ENCODE measurements at regions not wholly inside any gene's neighbourhood (a gene's known extent, or its start where the extent isn't known, plus 50 kb on each side); places are given as distances from the start of the nearest gene placed in this dataset.
"Not testable (repeated sequence)": the region's sequence is repeated elsewhere in the genome, so short reads cannot be mapped to it uniquely, and the experiment has no call there.

DNA sequence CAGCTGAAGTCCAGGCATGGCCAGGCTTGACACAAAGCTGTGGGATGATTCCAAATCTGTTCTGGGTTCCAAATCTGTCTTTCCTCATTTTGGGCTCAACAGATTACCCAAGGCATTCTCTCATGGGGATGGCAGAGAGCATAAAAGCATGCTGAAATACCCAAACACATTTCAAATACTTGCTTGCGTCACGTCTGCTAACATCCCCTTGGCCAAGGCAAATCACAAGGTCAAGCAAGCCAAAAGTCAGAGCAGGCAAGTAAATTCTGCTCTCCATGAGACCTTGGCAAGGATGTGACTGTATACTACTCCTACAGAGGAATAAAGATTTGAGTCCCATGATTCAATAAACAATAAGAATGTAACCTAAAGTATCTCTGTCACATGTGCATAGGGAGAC is 306.7 kb downstream of the EPB41L4A start:
- DNase-seq (ENCODE audit: low spot score), result no peak

DNA sequence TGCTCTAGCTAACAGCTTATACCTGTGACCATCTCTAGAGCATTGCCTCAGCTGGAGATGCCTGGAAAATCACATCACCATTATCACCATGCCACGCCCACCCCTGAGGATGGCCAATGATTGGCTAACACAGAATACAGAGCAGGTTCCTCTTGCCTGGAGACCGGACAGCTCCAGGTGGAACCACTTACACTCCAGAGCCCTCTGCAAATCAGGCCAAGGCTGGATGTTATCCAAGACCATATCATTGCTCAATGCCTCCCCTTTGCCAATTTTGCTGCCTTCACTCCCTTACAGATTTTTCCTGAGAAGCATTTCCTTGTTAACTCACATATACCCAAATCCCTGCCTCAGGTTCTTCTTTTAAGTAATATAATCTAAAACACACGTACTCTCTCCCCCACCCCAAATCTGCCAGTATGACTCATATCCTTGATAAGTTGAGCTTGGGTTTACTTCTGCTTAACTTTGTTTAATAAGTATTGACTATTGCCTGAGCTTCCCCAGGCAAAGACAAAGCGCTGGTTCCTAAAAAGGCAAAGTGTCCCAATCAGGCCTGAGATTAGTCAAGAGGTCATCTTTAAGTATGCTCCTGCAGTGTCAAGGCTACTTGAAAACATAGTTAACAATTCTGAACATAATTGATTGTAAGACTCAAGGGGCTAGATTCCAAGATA is 309.6 kb downstream of the EPB41L4A start:
- peak; percentile 22 for DNase-seq (ENCODE audit: low spot score)

DNA sequence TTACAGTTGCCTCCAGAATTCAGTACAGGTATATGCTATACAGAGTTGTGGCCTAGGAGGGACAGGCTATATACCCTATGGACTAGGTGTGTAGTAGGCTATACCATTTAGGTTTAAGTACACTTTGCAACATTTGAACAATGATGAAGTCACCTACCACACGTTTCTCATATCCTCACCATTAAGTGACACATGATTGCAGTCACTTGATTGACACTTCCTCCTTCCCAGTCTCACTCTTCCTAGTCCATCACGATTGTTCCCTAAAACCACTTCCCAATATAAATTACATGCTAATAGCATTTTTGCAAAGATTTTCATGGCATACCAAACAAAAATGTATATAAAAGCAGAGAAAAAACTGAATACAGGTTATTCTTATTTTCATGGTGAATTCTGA is 312.2 kb downstream of the EPB41L4A start:
- DNase-seq (ENCODE audit: low spot score), result no peak

GRCh38 chr5:112097768-112098167 is 321.3 kb downstream of the EPB41L4A start:
- DNase-seq (ENCODE audit: low spot score), result peak; percentile 2

DNA sequence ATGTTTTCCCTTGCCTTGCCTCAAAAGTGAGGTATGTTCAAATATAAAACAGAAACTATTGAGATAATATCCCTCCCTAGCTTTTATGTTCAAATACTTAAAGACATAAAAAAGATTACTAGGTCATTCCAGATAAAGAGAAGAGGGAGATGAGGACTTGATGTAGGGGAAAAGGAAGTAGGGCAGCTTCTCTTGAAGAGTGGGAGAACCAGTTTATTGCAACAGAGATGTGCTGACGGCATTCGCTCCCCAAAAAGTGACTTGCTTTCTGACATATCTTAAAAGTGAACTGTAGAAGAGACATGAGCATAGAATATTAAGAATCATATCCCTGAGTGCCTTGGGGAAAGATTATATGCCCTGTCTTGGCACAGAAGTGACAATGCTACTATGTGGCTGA is 330.2 kb upstream of the NREP start:
- no peak for DNase-seq (ENCODE audit: low spot score)

DNA sequence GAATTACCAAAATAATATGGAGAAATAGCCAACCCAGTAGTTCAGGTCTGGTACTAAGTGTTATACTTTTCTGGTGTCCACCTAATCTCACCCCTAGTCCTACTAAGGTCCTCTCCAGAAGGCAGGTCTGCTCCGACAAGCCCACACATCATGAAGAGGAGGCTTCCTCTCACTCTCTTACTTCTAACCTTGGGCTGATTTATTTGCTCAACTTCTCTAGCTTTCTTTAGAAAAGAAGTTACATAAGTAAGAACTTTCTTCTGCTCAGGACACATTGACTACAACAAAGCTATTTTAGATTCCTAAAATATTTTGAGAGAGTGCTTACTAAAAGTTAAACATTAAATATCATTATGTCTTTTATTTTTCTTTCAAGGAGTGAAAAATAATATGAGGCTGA is 329.7 kb upstream of the NREP start:
- no peak for DNase-seq (ENCODE audit: low spot score)

DNA sequence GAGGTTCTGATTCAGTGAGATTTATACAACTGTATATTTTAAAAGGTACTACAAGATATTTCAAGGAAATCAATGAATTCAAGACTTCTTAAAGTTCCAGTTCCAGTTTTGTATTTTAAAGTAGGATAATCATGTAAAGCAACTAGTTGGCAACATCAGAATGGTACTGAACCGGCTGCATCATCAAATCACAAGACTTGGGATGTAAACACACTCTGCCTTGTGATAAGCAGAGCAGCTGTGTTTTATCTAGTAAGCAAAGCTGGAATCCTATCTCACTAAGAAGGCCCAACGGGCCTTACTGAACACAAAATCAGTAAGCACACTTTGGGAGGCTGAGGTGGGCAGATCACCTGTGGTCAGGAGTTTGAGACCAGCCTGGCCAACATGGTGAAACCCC is 327.2 kb upstream of the NREP start:
- no peak for DNase-seq (ENCODE audit: low spot score)

DNA sequence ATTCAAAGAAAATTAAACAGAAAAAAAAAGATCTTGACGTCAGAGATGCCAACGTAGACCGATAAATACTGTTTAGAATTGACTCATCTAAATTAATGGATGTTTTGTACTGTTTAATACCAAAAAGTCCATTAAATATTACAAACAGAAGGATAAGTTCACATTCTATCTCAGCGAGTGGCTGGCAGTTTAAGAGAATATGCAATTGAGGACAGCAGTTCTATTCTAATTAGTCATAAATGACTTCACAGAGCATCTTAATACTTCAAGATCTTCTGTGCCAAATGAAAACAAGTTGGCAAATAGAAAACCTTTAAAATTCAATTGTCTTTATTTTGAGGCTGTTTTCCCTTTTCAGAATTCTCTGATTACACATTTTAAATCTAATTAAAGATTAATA is 326.6 kb upstream of the NREP start:
- DNase-seq (ENCODE audit: low spot score), result no peak

GRCh38 chr5:112077180-112077579 is 320.2 kb upstream of the NREP start:
- DNase-seq (ENCODE audit: low spot score), result no peak

GRCh38 chr5:112070022-112070421 is 313.0 kb upstream of the NREP start:
- no peak for DNase-seq (ENCODE audit: low spot score)

GRCh38 chr5:112069329-112069728 is 312.3 kb upstream of the NREP start:
- DNase-seq (ENCODE audit: low spot score), result no peak

DNA sequence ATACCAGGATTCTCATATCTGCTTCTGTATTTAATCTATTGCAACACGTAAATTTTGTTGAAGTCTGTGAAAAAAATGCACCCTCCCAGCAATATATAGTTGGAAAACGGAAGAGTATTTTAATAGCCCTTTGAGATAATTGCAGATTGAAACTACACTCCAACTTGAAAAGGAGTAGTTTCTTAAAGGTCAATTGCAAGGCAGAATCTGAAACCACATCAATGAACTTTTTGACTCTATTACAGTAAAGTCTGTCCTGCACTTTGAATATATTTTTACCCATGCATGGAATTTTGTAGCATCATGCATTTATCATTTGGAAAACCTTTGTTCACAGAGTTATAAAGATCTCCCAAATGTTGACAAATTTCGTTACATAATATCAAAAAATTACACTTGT is 311.6 kb upstream of the NREP start:
- DNase-seq (ENCODE audit: low spot score), result no peak

DNA sequence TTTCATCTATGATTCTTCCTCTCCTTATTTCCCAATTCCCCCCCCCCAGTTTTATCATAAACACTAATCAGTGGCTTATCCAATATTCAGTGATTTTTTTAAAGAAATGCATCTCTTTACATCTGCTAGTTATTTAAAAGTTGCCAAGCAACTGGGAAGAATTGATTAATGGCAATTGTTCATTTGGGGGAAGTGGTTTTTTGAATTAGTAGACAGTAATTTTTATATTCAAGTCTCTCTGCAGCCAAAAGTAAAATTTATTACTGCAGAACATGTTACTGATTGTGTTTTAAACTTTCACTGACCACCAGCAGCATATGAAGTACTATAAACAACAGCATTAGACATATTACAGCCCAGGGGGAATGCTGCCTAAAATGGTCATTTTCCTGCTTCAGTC is 308.8 kb upstream of the NREP start:
- no peak for DNase-seq (ENCODE audit: low spot score)

- no peak for DNase-seq (ENCODE audit: low spot score)
Measured at GRCh38 chr5:112064956-112065355, 308.0 kb upstream of the NREP start.

DNA sequence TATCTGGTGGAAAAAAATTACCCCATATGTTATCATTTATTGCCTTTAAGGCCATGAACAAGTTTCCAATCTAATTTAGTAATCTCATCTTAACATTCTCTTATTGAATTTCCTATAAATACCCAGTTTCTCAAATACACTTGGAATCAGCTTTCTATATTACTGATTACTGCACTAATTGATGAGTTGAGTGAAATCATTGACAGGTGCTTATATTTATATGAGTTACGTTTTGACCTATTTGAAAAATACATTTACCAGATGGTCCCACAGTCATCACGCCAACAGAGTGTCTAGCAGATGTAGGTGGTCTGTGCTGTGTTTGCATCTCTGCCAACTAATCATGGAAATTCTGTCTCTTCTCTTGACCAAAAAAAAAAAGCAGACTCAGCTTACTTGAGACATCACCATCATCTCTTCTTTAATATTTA is 307.3 kb upstream of the NREP start:
- DNase-seq (ENCODE audit: low spot score), result no peak

- no peak for DNase-seq (ENCODE audit: low spot score)
Measured at GRCh38 chr5:112063856-112064255, 306.9 kb upstream of the NREP start.

DNA sequence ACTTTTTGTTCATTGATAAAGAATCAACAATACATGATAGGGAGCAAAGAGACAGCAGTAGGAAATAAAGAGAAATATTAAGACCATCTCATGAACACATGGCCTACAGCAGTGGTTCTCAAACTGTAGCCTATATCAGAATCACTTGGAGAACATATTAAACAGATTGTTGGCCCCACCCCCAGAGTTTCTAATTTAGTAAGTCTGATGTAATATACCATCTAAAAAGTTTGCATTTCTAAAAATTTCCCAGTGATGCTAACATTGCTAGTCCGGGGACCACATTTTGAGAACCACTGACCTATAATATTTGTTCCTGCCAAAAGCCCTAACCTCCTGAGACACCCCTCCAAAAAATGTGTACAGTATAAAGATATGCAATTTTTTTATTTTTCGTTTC is 306.2 kb upstream of the NREP start:
- DNase-seq (ENCODE audit: low spot score), result no peak

GRCh38 chr5:112062181-112062580 is 305.2 kb upstream of the NREP start:
- DNase-seq (ENCODE audit: low spot score), result no peak

GRCh38 chr5:112061666-112062065 is 304.7 kb upstream of the NREP start:
- DNase-seq (ENCODE audit: low spot score), result no peak

DNA sequence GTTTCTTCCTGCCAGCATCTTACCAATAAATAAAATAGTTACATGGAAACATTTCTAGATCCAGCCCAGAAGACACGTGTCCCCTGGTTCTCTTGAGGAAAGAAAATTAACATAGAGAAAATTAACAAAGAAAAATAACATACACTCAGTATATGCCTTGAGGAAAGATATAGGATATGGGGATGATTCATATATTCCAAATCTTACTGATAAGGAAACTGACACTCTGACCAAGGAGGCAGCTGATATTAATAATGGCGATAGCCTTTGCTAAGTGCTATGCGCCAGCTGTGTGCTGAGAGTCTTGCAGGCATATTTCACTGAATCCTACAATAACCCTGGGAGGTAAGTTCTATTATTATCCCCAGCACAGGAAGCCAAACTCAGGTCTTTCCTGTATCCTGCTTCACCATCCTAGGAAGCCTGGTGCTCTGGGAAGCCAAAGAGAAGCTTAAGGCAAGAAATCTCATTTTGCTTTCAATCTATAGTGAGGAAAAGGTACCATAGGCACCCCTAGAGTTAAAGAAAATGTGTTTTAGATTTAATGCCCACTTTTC is 302.7 kb upstream of the NREP start:
- DNase-seq (ENCODE audit: low spot score), result no peak

DNA sequence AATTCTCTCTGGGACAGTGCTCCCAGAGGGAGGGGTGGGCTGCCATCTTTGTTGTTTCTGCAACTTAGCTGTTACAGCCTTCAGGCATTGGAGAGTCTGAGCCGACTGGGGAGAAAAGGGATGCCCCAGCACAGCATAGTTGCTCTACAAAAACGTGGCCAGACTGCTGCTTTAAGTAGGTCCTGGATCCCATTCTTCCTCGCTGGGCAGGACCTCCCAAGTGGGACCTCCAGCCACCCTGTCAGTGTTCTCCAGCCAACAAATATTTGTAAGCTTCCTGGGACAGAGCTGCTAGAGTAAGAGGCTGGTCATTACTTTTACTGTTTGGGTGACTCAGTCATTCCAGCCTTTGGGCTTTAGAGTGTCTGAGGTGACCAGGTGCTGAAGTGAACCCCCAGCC is 292.7 kb upstream of the NREP start:
- no peak for DNase-seq (ENCODE audit: low spot score)

DNA sequence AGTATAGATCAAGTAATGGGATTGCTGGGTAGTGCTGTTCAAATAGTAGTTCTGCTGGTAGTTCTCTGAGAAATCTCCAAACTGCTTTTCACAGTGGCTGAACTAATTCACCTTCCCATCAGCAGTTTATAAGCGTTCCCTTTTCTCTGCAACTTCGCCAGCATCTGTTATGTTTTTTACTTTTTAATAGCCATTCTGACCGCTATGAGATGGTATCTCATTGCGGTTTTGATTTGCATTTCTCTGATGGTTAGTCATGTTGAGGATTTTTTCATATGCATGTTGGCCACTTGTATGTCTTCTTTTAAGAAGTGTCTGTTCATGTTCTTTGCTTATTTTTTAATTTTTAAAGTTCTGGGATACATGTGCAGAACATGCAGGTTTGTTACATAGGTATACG is 279.2 kb upstream of the NREP start:
- peak; percentile 10 for DNase-seq (ENCODE audit: low spot score)

GRCh38 chr5:112034421-112034979 is 277.5 kb upstream of the NREP start:
- no peak for DNase-seq (ENCODE audit: low spot score)

- not testable (repeated sequence) for DNase-seq (ENCODE audit: low spot score)
Measured at GRCh38 chr5:112026879-112027278, 269.9 kb upstream of the NREP start.

All from A172 (cell line).